ENCODE measurements at regions not wholly inside any gene's neighbourhood (a gene's known extent, or its start where the extent isn't known, plus 50 kb on each side); places are given as distances from the start of the nearest gene placed in this dataset.

DNA sequence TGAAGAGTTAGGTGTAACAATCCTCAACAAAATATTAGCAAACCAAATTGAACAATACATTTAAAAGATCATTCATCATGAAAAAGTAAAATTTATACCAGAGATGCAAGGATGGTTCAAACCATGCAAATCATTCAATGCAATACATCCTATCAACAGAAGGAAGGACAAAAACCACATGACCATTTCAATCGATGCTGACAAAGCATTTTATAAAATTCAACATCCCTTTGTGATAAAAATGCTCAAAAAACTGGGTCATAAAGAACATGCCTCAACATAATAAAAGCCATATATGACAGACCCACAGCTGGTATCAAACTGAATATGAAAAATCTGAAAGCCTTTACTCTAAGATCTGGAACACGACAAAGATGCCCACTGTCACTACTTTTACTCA is 490.3 kb upstream of the IRAK1BP1 start:
- in situ Hi-C loops (cut with MboI) (no loop called here), intact Hi-C loops (cut with micrococcal nuclease) (no loop called here)
- 4% methylated on average over 2 of the region's 2 CpGs for WGBS (ENCODE audit: insufficient coverage, low coverage, missing lambda C conversion rate)
- H3K27me3 ChIP-seq (ENCODE audit: control insufficient read depth in 2 of 2, insufficient read depth in 2 of 2, low read length in 2 of 2) = no peaks in the 10 kb centered on the region
- H3K4me3 ChIP-seq = no peak overlapping the region
- no peak for TF ChIP-seq TRIM24 (IDR thresholded peaks at IDR 0.05)
- TF ChIP-seq C11orf30 (IDR thresholded peaks at IDR 0.05; ENCODE audit: low read depth) = peak; percentile 22; the same call in 1 of the 2 replicates
- TF ChIP-seq ZNF316 (IDR thresholded peaks at IDR 0.05) = peak; percentile 44; the same call in 1 of the 2 replicates
- H3K4me1 ChIP-seq (replicated peaks in 1 of 2; ENCODE audit: control insufficient read depth in 2 of 2, insufficient read depth in 2 of 2, low read length in 2 of 2) = no peaks in the 10 kb centered on the region
- CTCF ChIA-PET (ENCODE audit: low intra/inter-chr PET ratio) = no interaction called here
- H2AFZ ChIP-seq (ENCODE audit: low read depth, low read length) = no peak overlapping the region
- H3K9me3 ChIP-seq (replicated peaks; ENCODE audit: control insufficient read depth, insufficient read depth, low read depth, low read length) = no peaks in the 10 kb centered on the region
- no peaks in the 10 kb centered on the region for H4K20me1 ChIP-seq (replicated peaks; ENCODE audit: control insufficient read depth, insufficient read depth, low read length)
- no peak overlapping the region for H3K9ac ChIP-seq (ENCODE audit: insufficient read depth in 1 of 2, low read depth in 2 of 2, low read length in 2 of 2)
- no peak for FAIRE-seq
- no peak overlapping the region for H3K4me2 ChIP-seq (ENCODE audit: insufficient read depth, low read length)
- no peak for ATAC-seq
- POLR2A ChIA-PET = no interaction called here
- H3K36me3 ChIP-seq (ENCODE audit: control insufficient read depth, insufficient read depth, low read length) = no peaks in the 10 kb centered on the region
- BruUV-seq (replicated peaks) = no TSS peak
- DNase-seq (ENCODE audit: extremely low read depth in 1 of 4, low spot score in 3 of 4) = no peak
- H3K9me1 ChIP-seq (ENCODE audit: control insufficient read depth, insufficient read depth, low read length) = no peaks in the 10 kb centered on the region
- no peak overlapping the region for H3K27ac ChIP-seq (ENCODE audit: extremely low read depth, low read depth, low read length)
- H3K79me2 ChIP-seq (ENCODE audit: control insufficient read depth, insufficient read depth, low read length) = no peaks in the 10 kb centered on the region

DNA sequence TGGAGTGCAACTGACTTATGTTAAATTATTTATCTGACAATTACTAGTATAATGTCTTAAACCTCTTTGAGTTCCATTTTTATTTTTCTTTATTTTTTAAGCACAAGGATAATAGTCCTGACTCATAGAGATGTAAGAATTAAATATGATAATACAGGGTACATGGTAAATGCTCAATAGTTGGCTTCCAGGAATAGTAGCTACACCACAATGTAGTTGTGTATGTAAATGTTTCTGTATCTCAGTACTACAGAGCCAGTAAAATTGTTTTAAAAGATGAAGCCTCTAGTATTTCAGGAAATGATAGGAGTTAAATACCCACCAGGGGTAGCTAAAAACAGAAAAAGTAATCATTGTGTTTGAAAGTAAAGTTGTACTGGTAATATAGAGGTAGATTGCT is 487.4 kb upstream of the IRAK1BP1 start:
- no peak for FAIRE-seq
- Histone ChIP-seq H3K36me3 (ENCODE audit: control insufficient read depth, insufficient read depth, low read length) (no peaks in the 10 kb centered on the region), H3K4me2 (ENCODE audit: insufficient read depth, low read length) (no peak overlapping the region), H3K4me3 (no peak overlapping the region), H3K27me3 (ENCODE audit: control insufficient read depth in 2 of 2, insufficient read depth in 2 of 2, low read length in 2 of 2) (no peaks in the 10 kb centered on the region), H3K4me1 (replicated peaks in 1 of 2; ENCODE audit: control insufficient read depth in 2 of 2, insufficient read depth in 2 of 2, low read length in 2 of 2) (no peaks in the 10 kb centered on the region), H3K79me2 (ENCODE audit: control insufficient read depth, insufficient read depth, low read length) (no peaks in the 10 kb centered on the region), H3K9me3 (replicated peaks; ENCODE audit: control insufficient read depth, insufficient read depth, low read depth, low read length) (no peaks in the 10 kb centered on the region), H4K20me1 (replicated peaks; ENCODE audit: control insufficient read depth, insufficient read depth, low read length) (no peaks in the 10 kb centered on the region), H3K27ac (ENCODE audit: extremely low read depth, low read depth, low read length) (no peak overlapping the region), H2AFZ (ENCODE audit: low read depth, low read length) (no peak overlapping the region), H3K9ac (ENCODE audit: insufficient read depth in 1 of 2, low read depth in 2 of 2, low read length in 2 of 2) (no peak overlapping the region), H3K9me1 (ENCODE audit: control insufficient read depth, insufficient read depth, low read length) (no peaks in the 10 kb centered on the region)
- ChIA-PET CTCF (ENCODE audit: low intra/inter-chr PET ratio) (no interaction called here), POLR2A (no interaction called here)
- intact Hi-C loops (cut with micrococcal nuclease) (no loop called here), in situ Hi-C loops (cut with MboI) (no loop called here)
- no peak for DNase-seq (ENCODE audit: extremely low read depth in 1 of 4, low spot score in 3 of 4)
- ATAC-seq = no peak
- no TSS peak for BruUV-seq (replicated peaks)
- TF ChIP-seq NONO (IDR thresholded peaks at IDR 0.05; ENCODE audit: low read depth in 2 of 2, low read length in 1 of 2) (no peak), LARP7 (IDR thresholded peaks at IDR 0.05) (no peak), ZNF586 (CRISPR knock-in tag; conservative IDR thresholded peaks at IDR 0.05) (no peak), MAFG (tag; conservative IDR thresholded peaks at IDR 0.05) (no peak), KLF1 (tag; IDR thresholded peaks at IDR 0.05) (no peak), GATAD2A (IDR thresholded peaks at IDR 0.05) (no peak), ZSCAN32 (CRISPR knock-in tag; IDR thresholded peaks at IDR 0.05) (no peak), ELF2 (CRISPR knock-in tag; IDR thresholded peaks at IDR 0.05) (no peak)
- TF ChIP-seq, protein P1, sequence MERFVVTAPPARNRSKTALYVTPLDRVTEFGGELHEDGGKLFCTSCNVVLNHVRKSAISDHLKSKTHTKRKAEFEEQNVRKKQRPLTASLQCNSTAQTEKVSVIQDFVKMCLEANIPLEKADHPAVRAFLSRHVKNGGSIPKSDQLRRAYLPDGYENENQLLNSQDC (CRISPR knock-in tag; IDR thresholded peaks at IDR 0.05) = no peak

Data from K562 (cell line).